ENCODE measurements at regions not wholly inside any gene's neighbourhood (a gene's known extent, or its start where the extent isn't known, plus 50 kb on each side); places are given as distances from the start of the nearest gene placed in this dataset.

DNA sequence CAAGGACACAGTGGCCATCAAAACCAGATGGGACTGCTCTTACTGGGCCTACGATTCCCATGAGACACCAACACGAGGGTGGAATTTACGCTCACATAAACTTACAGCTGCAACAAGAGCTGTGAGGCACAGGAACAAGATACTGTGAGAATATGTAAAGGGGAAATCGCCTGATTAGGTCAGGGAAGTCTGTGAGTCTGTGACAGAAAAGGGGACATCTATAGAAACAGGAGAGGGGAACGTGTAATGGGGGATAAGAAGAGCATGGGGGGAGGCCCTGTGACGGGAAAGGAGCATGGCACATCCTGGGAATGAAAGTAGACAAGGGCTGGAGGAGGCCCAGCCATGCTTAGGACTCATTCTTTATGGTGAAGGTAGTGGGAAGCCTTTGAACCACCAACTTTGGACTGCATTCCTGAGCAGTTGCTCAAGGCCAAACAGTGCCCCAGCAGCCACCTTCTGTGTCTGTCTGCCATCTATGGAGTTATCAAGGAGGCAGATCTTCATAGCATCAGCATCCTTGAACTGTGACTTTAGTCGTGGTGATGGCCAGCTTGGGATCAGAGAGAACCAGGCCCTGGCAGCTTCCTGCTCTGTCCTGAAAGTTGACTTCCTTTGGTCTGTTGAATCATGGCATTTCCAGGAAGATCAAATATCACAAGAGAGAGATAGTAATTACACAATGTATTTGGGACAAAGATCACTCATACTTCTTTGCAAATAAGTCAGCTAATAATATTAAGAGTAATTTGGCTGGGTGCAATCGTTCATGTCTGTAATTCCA, 87.9 kb upstream of the FAM169A start:
- ATAC-seq: no peak

- no peak for ATAC-seq
These were observed 87.4 kb upstream of the FAM169A start for GRCh38 chr5:74953554-74953936.

GRCh38 chr5:74952406-74952805, 86.2 kb upstream of the FAM169A start:
- no peak for ATAC-seq

- ATAC-seq: no peak
These were observed 85.7 kb upstream of the FAM169A start for GRCh38 chr5:74951865-74952264.

DNA sequence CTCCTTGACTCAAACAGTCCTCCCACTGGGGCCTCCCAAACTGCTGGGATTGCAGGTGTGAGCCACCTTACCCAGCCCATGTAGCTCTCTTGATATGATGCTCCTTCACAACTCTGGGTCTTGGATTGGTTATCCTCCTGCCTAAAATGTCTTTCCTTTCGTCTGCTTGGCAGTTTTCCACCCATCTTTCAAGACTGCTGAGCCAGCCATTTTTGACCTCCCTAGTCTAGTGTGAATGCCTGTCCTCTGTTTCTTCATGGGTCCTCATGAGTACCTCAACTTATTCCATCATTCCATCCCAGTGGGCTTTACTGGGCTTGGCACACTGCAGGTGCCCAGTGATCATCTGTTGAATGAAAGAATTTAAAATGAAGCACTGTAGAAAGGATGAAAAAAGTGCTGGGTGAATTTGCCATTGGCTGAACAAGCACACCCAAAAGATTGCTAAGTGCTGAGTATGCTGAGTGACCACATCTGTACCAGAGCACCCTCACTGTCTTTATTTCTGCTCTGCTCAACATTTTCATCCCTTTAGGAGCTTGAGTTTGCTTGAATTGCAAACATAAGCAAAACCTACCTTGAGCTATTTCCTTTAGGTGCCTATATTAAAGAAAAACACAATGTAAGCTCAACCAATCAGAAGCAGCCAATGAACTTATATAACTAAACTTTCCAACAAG, 84.8 kb upstream of the FAM169A start:
- no peak for ATAC-seq

GRCh38 chr5:74949976-74950375, 83.8 kb upstream of the FAM169A start:
- ATAC-seq: no peak

DNA sequence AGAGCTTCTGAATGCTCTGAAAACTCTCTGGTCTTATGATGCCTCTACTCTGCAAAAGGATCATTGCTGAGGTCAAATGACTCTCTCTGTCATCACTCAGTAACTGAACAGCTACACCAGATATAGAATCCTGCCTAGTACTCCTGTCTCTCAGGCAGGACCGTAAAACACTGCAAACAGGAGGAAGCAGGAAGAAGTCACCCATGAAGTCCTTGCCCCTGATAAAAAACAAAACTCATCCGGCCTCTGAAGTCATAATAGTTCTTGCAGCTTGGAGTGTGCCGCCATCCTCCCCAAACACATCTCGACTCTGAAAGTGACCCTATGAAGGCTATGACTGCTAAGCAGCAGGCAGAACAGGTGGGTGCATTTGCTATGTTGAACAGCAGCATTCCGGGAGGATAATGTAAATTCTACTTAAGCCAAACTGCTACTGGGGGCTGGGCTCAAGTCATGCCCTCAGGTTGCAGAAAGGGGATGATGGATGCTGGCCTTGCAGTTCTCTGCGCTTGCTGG, 81.9 kb upstream of the FAM169A start:
- no peak for ATAC-seq

- ATAC-seq: no peak
These were observed 80.3 kb upstream of the FAM169A start for GRCh38 chr5:74946471-74946870.

DNA sequence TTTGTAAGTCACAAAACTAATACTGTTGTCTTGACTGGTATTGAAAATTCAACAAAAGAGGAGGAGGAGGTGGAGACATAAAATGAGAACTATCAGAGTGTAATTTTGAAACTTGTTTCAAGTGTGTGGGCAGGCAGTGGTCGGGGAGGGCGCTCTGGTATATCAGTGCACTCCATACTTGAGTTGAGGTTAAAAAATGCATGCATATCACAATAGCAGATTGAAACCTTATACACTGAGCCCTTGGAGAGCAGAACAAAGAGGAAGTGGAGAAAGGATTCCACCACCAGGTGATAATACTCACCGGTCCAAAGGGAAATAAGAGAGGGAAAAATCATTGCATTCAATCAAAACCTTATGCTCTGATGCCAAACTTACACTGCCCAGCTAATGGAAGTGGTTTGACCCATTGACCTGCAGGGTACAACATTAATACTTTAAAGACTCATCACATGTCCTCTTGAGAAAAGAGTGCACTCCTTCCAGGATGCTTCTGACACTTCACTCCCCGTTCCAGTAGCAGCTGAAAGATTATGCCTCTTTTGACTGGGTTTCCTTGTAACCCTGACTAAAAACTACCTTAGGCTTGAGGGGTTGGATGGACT, 79.5 kb upstream of the FAM169A start:
- no peak for ATAC-seq

- ATAC-seq: no peak
These were observed 77.7 kb upstream of the FAM169A start for GRCh38 chr5:74943905-74944304.

GRCh38 chr5:74942622-74943286, 76.6 kb upstream of the FAM169A start:
- no peak for ATAC-seq

GRCh38 chr5:74940782-74941353, 74.7 kb upstream of the FAM169A start:
- ATAC-seq: no peak

- ATAC-seq: no peak
These were observed 72.2 kb upstream of the FAM169A start for GRCh38 chr5:74938250-74938933.

DNA sequence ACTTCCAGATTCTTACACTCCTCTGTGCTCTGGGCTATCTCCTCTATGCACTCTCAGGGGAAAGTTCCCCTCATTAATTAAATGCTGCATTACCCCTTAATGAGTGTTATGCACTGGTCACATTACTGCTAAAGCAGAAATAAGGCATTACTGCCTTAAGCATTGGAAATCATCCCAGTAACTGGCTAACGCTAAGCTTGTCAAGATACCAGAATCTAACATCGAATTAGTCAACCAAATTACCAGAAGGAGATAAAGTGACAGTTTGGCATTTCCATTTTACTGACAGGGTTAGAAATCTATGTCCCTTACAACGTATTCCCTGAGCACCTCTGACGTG, 69.5 kb upstream of the FAM169A start:
- ATAC-seq: no peak

GRCh38 chr5:74934949-74935751, 69.0 kb upstream of the FAM169A start:
- peak; percentile 56 for ATAC-seq

DNA sequence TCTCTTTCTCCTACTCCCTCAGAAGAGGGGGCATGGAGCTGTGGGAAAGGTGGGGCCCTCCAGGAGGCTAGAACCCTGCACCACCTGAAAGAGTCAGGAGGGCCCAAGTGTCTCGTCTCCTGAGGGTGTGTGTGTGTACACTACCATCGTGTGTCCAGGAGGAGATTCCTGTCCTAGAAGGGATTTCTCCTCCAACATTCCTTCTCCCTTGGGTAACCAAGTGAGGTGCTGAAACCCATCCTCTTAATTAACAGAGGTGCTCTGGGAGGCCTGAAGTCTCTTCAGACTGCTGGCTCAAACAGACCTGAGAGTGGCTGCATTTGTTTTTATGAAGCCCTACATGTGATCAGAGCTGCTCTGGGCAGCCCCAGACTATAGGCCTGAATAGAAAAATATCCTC, 61.1 kb upstream of the FAM169A start:
- ATAC-seq: no peak

DNA sequence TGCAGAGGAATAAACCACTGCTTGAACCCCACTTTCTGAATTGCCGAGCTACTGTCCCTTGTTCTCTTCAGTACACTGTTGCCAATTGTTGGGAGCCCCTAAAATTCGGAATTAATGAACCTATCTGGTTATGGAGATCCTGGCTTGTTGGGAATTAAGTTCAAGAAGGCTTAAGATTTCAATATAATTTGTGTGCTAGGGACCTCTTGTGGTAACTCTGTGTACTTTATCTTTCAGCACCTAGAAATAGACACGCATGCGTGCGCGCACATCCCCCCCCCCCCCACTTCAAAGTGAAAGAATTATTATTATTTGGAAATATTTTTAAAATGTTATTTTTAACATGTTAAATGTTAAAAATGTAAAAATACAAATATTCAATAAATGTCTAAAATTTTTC, 53.3 kb upstream of the FAM169A start:
- ATAC-seq: peak; percentile 58

DNA sequence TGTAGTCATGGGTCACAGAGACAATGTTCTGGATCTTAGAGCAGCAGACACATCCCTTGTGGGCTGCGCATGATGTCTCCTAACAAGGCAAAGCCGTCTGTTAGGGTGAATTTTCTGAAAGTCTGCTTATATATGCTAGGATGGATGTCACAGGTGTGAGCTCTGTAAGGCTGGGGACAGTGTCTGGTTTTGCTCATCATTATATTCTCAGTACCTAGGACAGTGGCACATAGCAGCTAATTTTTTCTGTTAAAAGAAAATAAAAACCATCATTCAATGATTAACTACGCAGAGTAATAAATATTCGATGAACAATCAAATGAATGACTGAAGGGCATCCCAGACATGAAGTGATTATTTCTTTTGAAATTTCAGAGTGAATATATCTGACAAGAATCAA, 52.9 kb upstream of the FAM169A start:
- ATAC-seq: no peak

- no peak for ATAC-seq
These were observed 52.1 kb upstream of the FAM169A start for GRCh38 chr5:74918232-74918669.

DNA sequence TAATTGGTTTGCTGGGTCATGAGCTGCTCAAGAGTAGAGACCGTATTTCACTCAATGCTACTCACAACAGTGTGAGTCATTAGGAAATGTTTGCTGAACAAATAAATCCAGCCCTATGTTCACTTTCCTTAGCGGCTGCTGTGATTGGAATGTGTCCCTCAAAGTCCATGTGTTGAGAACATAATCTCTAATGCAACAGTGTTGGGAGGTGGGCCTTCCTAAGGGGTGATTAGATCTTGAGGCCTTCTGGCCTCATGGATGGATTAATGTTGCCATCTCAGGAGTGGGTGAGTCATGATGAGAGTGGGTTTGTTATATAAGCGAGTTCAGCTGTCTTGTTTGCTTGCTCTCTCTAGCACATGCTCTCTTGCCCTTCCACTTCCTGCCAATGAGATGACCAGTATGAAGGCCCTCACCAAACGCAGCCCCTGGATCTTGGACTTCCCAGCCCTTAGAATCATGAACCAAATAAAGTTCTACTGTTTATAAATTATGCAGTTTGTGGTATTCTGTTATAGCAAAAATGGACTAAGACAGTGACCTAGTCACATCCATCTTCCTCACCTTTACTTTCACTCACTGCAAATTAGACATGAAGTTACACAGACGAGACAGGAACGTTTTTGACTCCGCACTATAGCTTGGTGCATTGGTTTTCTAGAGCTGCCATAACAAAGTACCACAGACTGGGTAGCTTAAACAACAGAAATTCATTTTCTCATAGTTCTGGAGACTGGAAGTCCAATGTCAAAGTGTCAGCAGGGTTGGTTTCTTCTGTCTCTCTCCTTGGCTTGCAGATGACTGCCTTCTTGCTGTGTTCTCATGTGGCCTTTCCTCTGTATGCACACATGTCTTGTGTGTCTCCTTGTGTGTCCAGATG, 50.9 kb upstream of the FAM169A start:
- ATAC-seq: peak; percentile 71

Measured in esophagus mucosa (tissue), 1 donor.